A549 (cell line): ENCODE measurements at regions not wholly inside any gene's neighbourhood (a gene's known extent, or its start where the extent isn't known, plus 50 kb on each side); places are given as distances from the start of the nearest gene placed in this dataset.

Experiments
- ATAC-seq, 2 experiments: fragments of 200-7000 bp in 1 of 2; fragments of >200 bp in 1 of 2; cut with Nextera tagmentation in 1 of 2; cut with Tn5 transposase in 1 of 2; 3 replicates each; pipeline versions ENCODE4 v1.8.0 to v1.9.1; 2018 to 2020; ENCODE audit warnings: mild to moderate bottlenecking in 1 of 2, moderate library complexity in 1 of 2
- CTCF ChIA-PET: fragments of 300-600 bp; sonication (Branson Sonifier 250); formaldehyde crosslinking; extraction: SDS; loops from one replicate; lab custom pipeline; 2021; ENCODE audit warnings: antibody characterized with exemption, inconsistent platforms; lab: Yijun Ruan, JAX
- POLR2A ChIA-PET: fragments of 350-600 bp; formaldehyde crosslinking; extraction: SDS; loops from one replicate; lab custom pipeline; 2021; ENCODE audit warnings: antibody characterized with exemption, inconsistent platforms; lab: Yijun Ruan, JAX
- DNase-seq, 2 experiments: peaks; one replicate each; pipeline versions ENCODE4 v3.0.0 to v3.0.0-alpha.2; 2011 to 2016; ENCODE audit warnings: low read depth in 1 of 2, low spot score in 1 of 2
- FAIRE-seq: peaks from 2 replicates; lab custom pipeline; 2011; peaks lifted over from hg19 to GRCh38; lab: Jason Lieb, UNC
- H3K27ac ChIP-seq, 2 experiments: fragments of >200 bp; sonication (Bioruptor Twin); formaldehyde crosslinking; 3 replicates each; pipeline ENCODE4 v1.5.1; 2016 to 2017
- H3K4me1 ChIP-seq: fragments of >200 bp; sonication (Bioruptor Twin); formaldehyde crosslinking; 3 replicates; pipeline ENCODE4 v1.6.1; 2016
- H3K4me2 ChIP-seq: fragments of >200 bp; sonication (Bioruptor Twin); formaldehyde crosslinking; 3 replicates; pipeline ENCODE4 v1.6.1; 2016
- H3K4me3 ChIP-seq: fragments of >200 bp; sonication (Bioruptor Twin); formaldehyde crosslinking; 3 replicates; pipeline ENCODE4 v1.5.1; 2016
- H3K9me3 ChIP-seq: fragments of >200 bp; sonication (Bioruptor Twin); formaldehyde crosslinking; 3 replicates; pipeline ENCODE4 v1.6.1; 2016
- ATOH8 ChIP-seq: fragments of 250-450 bp; sonication (Bioruptor Pico); IDR thresholded peaks from 2 replicates; pipeline ENCODE4 v1.5.0; 2020; ENCODE audit warnings: low read depth, mild to moderate bottlenecking, moderate library complexity
- BCL3 ChIP-seq: fragments of >200 bp; sonication (Bioruptor Twin); formaldehyde crosslinking; IDR thresholded peaks from 3 replicates; pipeline ENCODE4 v1.6.1; 2016
- CEBPB ChIP-seq, 2 experiments: fragments of >200 bp in 1 of 2; sonication (Bioruptor Twin) in 1 of 2; formaldehyde crosslinking in 1 of 2; IDR thresholded peaks; 2 replicates each; pipeline ENCODE4 v1.6.1; 2012 to 2016
- CHD2 ChIP-seq: fragments of 150-350 bp; IDR thresholded peaks from 2 replicates; pipeline ENCODE4 v1.6.1; 2014; ENCODE audit warnings: low read length; ENCODE audit not compliant: partially characterized antibody
- E2F6 ChIP-seq: IDR thresholded peaks from 2 replicates; pipeline ENCODE4 v1.6.1; 2012; ENCODE audit warnings: low read depth, borderline replicate concordance
- EP300 ChIP-seq, 2 experiments: fragments of >200 bp; sonication (Bioruptor Twin); formaldehyde crosslinking; IDR thresholded peaks; 2 replicates in 1 of 2; 3 replicates in 1 of 2; pipeline ENCODE4 v1.6.1; 2016 to 2017
- ESRRA ChIP-seq: fragments of 150-350 bp; IDR thresholded peaks from 2 replicates; pipeline ENCODE4 v1.6.1; 2014; ENCODE audit warnings: mild to moderate bottlenecking, low read length, borderline replicate concordance
- FOSB ChIP-seq: fragments of 250-450 bp; sonication (Bioruptor Pico); IDR thresholded peaks from 2 replicates; pipeline ENCODE4 v1.5.0; 2020; ENCODE audit warnings: mild to moderate bottlenecking, moderate library complexity
- FOSL2 ChIP-seq, 2 experiments: fragments of 450-650 bp in 1 of 2; fragments of >200 bp in 1 of 2; sonication (Bioruptor Twin) in 1 of 2; formaldehyde crosslinking; IDR thresholded peaks; 2 replicates each; pipeline versions ENCODE4 v1.5.0 to v1.6.1; 2016 to 2020; ENCODE audit warnings: mild to moderate bottlenecking in 1 of 2, moderate library complexity in 1 of 2
- FOXS1 ChIP-seq: fragments of 250-450 bp; sonication (Bioruptor Pico); IDR thresholded peaks from 2 replicates; pipeline ENCODE4 v1.5.0; 2020; ENCODE audit warnings: mild to moderate bottlenecking, moderate library complexity
- GATA3 ChIP-seq: IDR thresholded peaks from 2 replicates; pipeline ENCODE4 v1.6.1; 2012; ENCODE audit warnings: borderline replicate concordance
- HDAC2 ChIP-seq: fragments of 200-600 bp; sonication (generic); IDR thresholded peaks from 2 replicates; pipeline ENCODE4 v1.6.1; 2016
- HES2 ChIP-seq: fragments of >200 bp; sonication (Bioruptor Twin); formaldehyde crosslinking; IDR thresholded peaks from 2 replicates; pipeline ENCODE4 v1.6.1; 2016
- HEYL ChIP-seq: fragments of 250-450 bp; sonication (Bioruptor Pico); IDR thresholded peaks from 2 replicates; pipeline ENCODE4 v1.8.0; 2021; ENCODE audit warnings: mild to moderate bottlenecking, moderate library complexity
- HOXB13 ChIP-seq: fragments of 250-450 bp; sonication (Bioruptor Pico); IDR thresholded peaks from 2 replicates; pipeline ENCODE4 v1.5.0; 2020; ENCODE audit warnings: low read depth, mild to moderate bottlenecking, moderate library complexity
- HOXB5 ChIP-seq: fragments of 250-450 bp; sonication (Bioruptor Pico); IDR thresholded peaks from 2 replicates; pipeline ENCODE4 v1.5.0; 2020; ENCODE audit warnings: mild to moderate bottlenecking, moderate library complexity
- JUN ChIP-seq, 2 experiments: fragments of >200 bp; sonication (Bioruptor Twin); formaldehyde crosslinking; IDR thresholded peaks; 2 replicates in 1 of 2; 3 replicates in 1 of 2; pipeline ENCODE4 v1.6.1; 2016 to 2017
- KDM5A ChIP-seq: fragments of 200-600 bp; sonication (generic); IDR thresholded peaks from 2 replicates; pipeline ENCODE4 v1.6.1; 2016; ENCODE audit warnings: antibody characterized with exemption, mild to moderate bottlenecking
- MAFK ChIP-seq: fragments of 450-650 bp; IDR thresholded peaks from 2 replicates; pipeline ENCODE4 v1.6.1; 2014; ENCODE audit not compliant: partially characterized antibody
- MAX ChIP-seq: IDR thresholded peaks from 2 replicates; pipeline ENCODE4 v1.6.1; 2012
- MAZ ChIP-seq: fragments of 150-350 bp; IDR thresholded peaks from 2 replicates; pipeline ENCODE4 v1.6.1; 2014; ENCODE audit warnings: antibody characterized with exemption, low read depth, low read length, borderline replicate concordance
- NPAS2 ChIP-seq: fragments of 250-450 bp; sonication (Bioruptor Pico); IDR thresholded peaks from 2 replicates; pipeline ENCODE4 v1.8.0; 2022; ENCODE audit warnings: mild to moderate bottlenecking, moderate library complexity, borderline replicate concordance
- NR3C1 ChIP-seq: fragments of >200 bp; sonication (Bioruptor Twin); formaldehyde crosslinking; IDR thresholded peaks from 3 replicates; pipeline ENCODE4 v1.6.1; 2017
- PBX3 ChIP-seq: IDR thresholded peaks from 2 replicates; pipeline ENCODE4 v1.6.1; 2012
- PHF8 ChIP-seq: fragments of 200-600 bp; sonication (generic); IDR thresholded peaks from 2 replicates; pipeline ENCODE4 v1.6.1; 2016; ENCODE audit warnings: low read depth, mild to moderate bottlenecking, antibody characterized with exemption, moderate library complexity, borderline replicate concordance
- POLR2A ChIP-seq: IDR thresholded peaks from 2 replicates; pipeline ENCODE4 v1.6.1; 2012; ENCODE audit warnings: mild to moderate bottlenecking, low read length
- RCOR1 ChIP-seq: fragments of 150-350 bp; IDR thresholded peaks from 2 replicates; pipeline ENCODE4 v1.6.1; 2014; ENCODE audit warnings: antibody characterized with exemption, low read length, low read depth
- RNF2 ChIP-seq: fragments of 200-600 bp; sonication (generic); IDR thresholded peaks from 2 replicates; pipeline ENCODE4 v1.6.1; 2016; ENCODE audit warnings: low read depth, mild to moderate bottlenecking, antibody characterized with exemption, moderate library complexity, borderline replicate concordance
- SMC3 ChIP-seq: fragments of >200 bp; sonication (Bioruptor Twin); formaldehyde crosslinking; IDR thresholded peaks from 3 replicates; pipeline ENCODE4 v1.6.1; 2018; ENCODE audit warnings: inconsistent platforms
- TFCP2L1 ChIP-seq: fragments of 250-450 bp; sonication (Bioruptor Pico); IDR thresholded peaks from 2 replicates; pipeline ENCODE4 v1.5.0; 2021; ENCODE audit warnings: mild to moderate bottlenecking
- ZFP36 ChIP-seq: fragments of 450-650 bp; IDR thresholded peaks from 2 replicates; pipeline ENCODE4 v1.6.1; 2014; ENCODE audit warnings: borderline replicate concordance; ENCODE audit not compliant: partially characterized antibody
- ZNF302 ChIP-seq: fragments of 250-450 bp; sonication (Bioruptor Pico); IDR thresholded peaks from 2 replicates; pipeline ENCODE4 v1.9.0; 2021; ENCODE audit warnings: inconsistent platforms, mild to moderate bottlenecking, moderate library complexity
- WGBS: methylation state at CpG from one replicate; pipeline ENCODE4 v1.1.6; 2017; ENCODE audit errors: missing lambda C conversion rate; 5-methylcytosine and 5-hydroxymethylcytosine counted together

- TF ChIP-seq ZNF302 (no peak), MAZ (no peak), ESRRA (no peak)
Observed at GRCh38 chr1:213669512-213669911, 318.3 kb upstream of the PROX1 start (continued).

GRCh38 chr1:213669964-213670691, 317.6 kb upstream of the PROX1 start:
- no peak for FAIRE-seq
- POLR2A ChIA-PET: no interaction called here

GRCh38 chr1:213670692-213671023, 317.1 kb upstream of the PROX1 start:
- Histone ChIP-seq H3K4me2 (no peak overlapping the region), H3K4me1 (no peaks in the 10 kb centered on the region), H3K27ac (no peak overlapping the region), H3K9me3 (no peaks in the 10 kb centered on the region), H3K4me3 (no peak overlapping the region)
- FAIRE-seq (no peak), ATAC-seq (no peak), DNase-seq (no peak)
- WGBS: 18% methylated on average over 1 of the region's 1 CpG
- POLR2A ChIA-PET: no interaction called here
- TF ChIP-seq POLR2A: no peak
- no peak for TF ChIP-seq E2F6
- TF ChIP-seq FOSB (CRISPR knock-in tag): no peak
- no peak for TF ChIP-seq HES2
- no peak for TF ChIP-seq CEBPB (IDR thresholded peaks at IDR 0.05)
- TF ChIP-seq KDM5A: no peak
- TF ChIP-seq EP300 (IDR thresholded peaks at IDR 0.05): no peak
- TF ChIP-seq SMC3: no peak
- no peak for TF ChIP-seq TFCP2L1 (CRISPR knock-in tag)
- no peak for TF ChIP-seq MAFK
- no peak for TF ChIP-seq GATA3
- no peak for TF ChIP-seq BCL3
- CTCF ChIA-PET: interaction anchor here (0.8 kb wide), 1 partner anchor 19 kb away, joined by 3 read pairs; no protein-coding TSS in a partner anchor

More at GRCh38 chr1:213669964-213670691, 317.6 kb upstream of the PROX1 start:
- Histone ChIP-seq H3K4me3 (no peak overlapping the region), H3K9me3 (no peaks in the 10 kb centered on the region)
- no peak for DNase-seq
- TF ChIP-seq RNF2 (no peak), FOXS1 (CRISPR knock-in tag) (no peak), E2F6 (no peak), JUN (IDR thresholded peaks at IDR 0.05) (no peak), ATOH8 (no peak), CHD2 (no peak), FOSL2 (IDR thresholded peaks at IDR 0.05) (no peak), FOSL2 (CRISPR knock-in tag; IDR thresholded peaks at IDR 0.05) (no peak), ESRRA (no peak), ZFP36 (no peak), HOXB5 (CRISPR knock-in tag) (no peak), CEBPB (IDR thresholded peaks at IDR 0.05) (no peak), HOXB13 (no peak), RCOR1 (no peak), HEYL (no peak), HDAC2 (no peak), NPAS2 (no peak), MAX (no peak), NR3C1 (no peak), PBX3 (no peak), PHF8 (no peak)
- TF ChIP-seq, all 56 proteins: peak for 0
- ATAC-seq: no peak
- Histone ChIP-seq H3K4me1 (no peaks in the 10 kb centered on the region), H3K4me2 (no peak overlapping the region), H3K27ac (no peak overlapping the region)
- 0% methylated on average over 2 of the region's 2 CpGs for WGBS
- CTCF ChIA-PET: interaction anchor here (0.8 kb wide), 1 partner anchor 18 kb away, joined by 3 read pairs; no protein-coding TSS in a partner anchor
